Loucy (cell line): ENCODE measurements at regions not wholly inside any gene's neighbourhood (a gene's known extent, or its start where the extent isn't known, plus 50 kb on each side); places are given as distances from the start of the nearest gene placed in this dataset.

Experiments used
- CTCF ChIP-seq: fragments of 200-600 bp; sonication (generic); conservative IDR thresholded peaks from 2 replicates; pipeline ENCODE4 v1.5.1; 2014; ENCODE audit warnings: mild to moderate bottlenecking, antibody characterized with exemption, low read length
- EZH2phosphoT487 ChIP-seq: fragments of 200-600 bp; IDR thresholded peaks from 2 replicates; pipeline ENCODE4 v1.6.1; 2018; ENCODE audit warnings: antibody characterized with exemption, mild to moderate bottlenecking, moderate library complexity, borderline replicate concordance

GRCh38 chr10:100631192-100631591, 95.4 kb downstream of the HIF1AN start:
- TF ChIP-seq EZH2phosphoT487 (no peak), CTCF (no peak)
